SK-N-SH treated with all-trans-retinoic acid at 6 μM for 48 hours (cell line): ENCODE measurements at regions not wholly inside any gene's neighbourhood (a gene's known extent, or its start where the extent isn't known, plus 50 kb on each side); places are given as distances from the start of the nearest gene placed in this dataset.

Experiments
- ARNTL ChIP-seq: fragments of 450-650 bp; formaldehyde crosslinking; IDR thresholded peaks from 2 replicates; pipeline ENCODE4 v1.5.0; 2020; ENCODE audit warnings: low read depth, mild to moderate bottlenecking, moderate library complexity, borderline replicate concordance
- CSDC2 ChIP-seq: fragments of 250-450 bp; sonication (Bioruptor Pico); IDR thresholded peaks from 2 replicates; pipeline ENCODE4 v1.5.0; 2020; ENCODE audit warnings: mild to moderate bottlenecking, moderate library complexity
- ISL1 ChIP-seq: fragments of 250-450 bp; sonication (Bioruptor Pico); IDR thresholded peaks from 2 replicates; pipeline ENCODE4 v2.1.2; 2022; ENCODE audit warnings: mild to moderate bottlenecking, moderate library complexity
- OSR1 ChIP-seq: fragments of 250-450 bp; sonication (Bioruptor Pico); IDR thresholded peaks from 2 replicates; pipeline ENCODE4 v1.8.0; 2022; ENCODE audit warnings: moderate library complexity, mild to moderate bottlenecking, inconsistent platforms
- PPARA ChIP-seq: fragments of 250-450 bp; sonication (Bioruptor Pico); IDR thresholded peaks from 2 replicates; pipeline ENCODE4 v1.5.0; 2020; ENCODE audit warnings: mild to moderate bottlenecking, borderline replicate concordance
- RARB ChIP-seq: fragments of 250-450 bp; sonication (Bioruptor Pico); IDR thresholded peaks from 2 replicates; pipeline ENCODE4 v1.8.0; 2021; ENCODE audit warnings: mild to moderate bottlenecking, moderate library complexity
- SNAI2 ChIP-seq: fragments of 250-450 bp; sonication (Bioruptor Pico); IDR thresholded peaks from 2 replicates; pipeline ENCODE4 v1.5.0; 2020; ENCODE audit warnings: mild to moderate bottlenecking, moderate library complexity
- TCF4 ChIP-seq: fragments of 250-450 bp; sonication (Bioruptor Pico); IDR thresholded peaks from 2 replicates; pipeline ENCODE4 v1.8.0; 2021; ENCODE audit warnings: mild to moderate bottlenecking, moderate library complexity, borderline replicate concordance
- TOX ChIP-seq: fragments of 250-450 bp; sonication (Bioruptor Pico); IDR thresholded peaks from 2 replicates; pipeline ENCODE4 v1.8.0; 2021; ENCODE audit warnings: mild to moderate bottlenecking, moderate library complexity, borderline replicate concordance
- ZFP3 ChIP-seq: fragments of 250-450 bp; sonication (Bioruptor Pico); IDR thresholded peaks from 2 replicates; pipeline ENCODE4 v1.5.0; 2020; ENCODE audit warnings: mild to moderate bottlenecking, moderate library complexity
- ZNF70 ChIP-seq: fragments of 450-650 bp; formaldehyde crosslinking; IDR thresholded peaks from 2 replicates; pipeline ENCODE4 v1.5.0; 2020; ENCODE audit warnings: mild to moderate bottlenecking, moderate library complexity
- ZNF8 ChIP-seq: fragments of 450-650 bp; formaldehyde crosslinking; IDR thresholded peaks from 2 replicates; pipeline ENCODE4 v1.5.0; 2020; ENCODE audit warnings: mild to moderate bottlenecking, moderate library complexity

DNA sequence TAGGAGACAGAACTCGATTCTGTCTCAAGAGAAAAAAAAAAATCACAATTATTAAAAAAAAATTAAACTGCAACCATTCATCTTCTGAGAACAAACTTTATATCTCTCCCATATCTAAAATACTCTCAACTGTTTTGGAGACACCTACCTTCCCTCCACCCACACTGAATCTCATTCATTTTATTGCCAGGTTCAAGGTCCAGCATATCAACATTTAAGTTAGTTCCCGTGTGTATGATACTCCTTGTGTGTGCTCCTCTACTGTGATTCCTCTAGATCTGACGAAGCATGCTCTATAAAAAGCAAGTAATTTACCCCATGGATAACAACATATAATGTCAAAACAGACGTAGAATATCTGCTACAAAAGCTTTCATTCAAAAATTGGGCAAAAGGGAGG, 351.8 kb upstream of the SORCS1 start:
- TF ChIP-seq ARNTL: no peak
- TF ChIP-seq RARB: no peak
- no peak for TF ChIP-seq ZFP3 (CRISPR knock-in tag)
- TF ChIP-seq CSDC2 (CRISPR knock-in tag): no peak
- no peak for TF ChIP-seq ISL1 (CRISPR knock-in tag)
- TF ChIP-seq TCF4 (CRISPR knock-in tag): no peak
- TF ChIP-seq SNAI2 (CRISPR knock-in tag): no peak
- TF ChIP-seq OSR1 (CRISPR knock-in tag): no peak
- no peak for TF ChIP-seq PPARA (CRISPR knock-in tag)
- no peak for TF ChIP-seq ZNF8 (CRISPR knock-in tag)
- no peak for TF ChIP-seq ZNF70
- no peak for TF ChIP-seq TOX (CRISPR knock-in tag)
